HG02678 (cell line): ENCODE measurements at regions not wholly inside any gene's neighbourhood (a gene's known extent, or its start where the extent isn't known, plus 50 kb on each side); places are given as distances from the start of the nearest gene placed in this dataset.

ENCODE experiments used
- ATAC-seq: cut with Tn5 transposase; IDR thresholded peaks from one replicate; pipeline ENCODE4 v1.9.1; 2021; ENCODE audit warnings: mild to moderate bottlenecking, moderate library complexity; ENCODE audit not compliant: unreplicated experiment

- no peak for ATAC-seq
Observed at GRCh38 chr14:62626416-62626815, 418.8 kb downstream of the KCNH5 start.

- no peak for ATAC-seq
Observed at GRCh38 chr14:62629176-62629725, 416.0 kb downstream of the KCNH5 start.

GRCh38 chr14:62631176-62631575 lies 414.1 kb downstream of the KCNH5 start:
- no peak for ATAC-seq

- no peak for ATAC-seq
Observed at GRCh38 chr14:62632771-62633170, 412.5 kb downstream of the KCNH5 start.

GRCh38 chr14:62645649-62646048 lies 399.6 kb downstream of the KCNH5 start:
- ATAC-seq: no peak
